Stimulated activated memory B cell treated with anti-CD40 and anti-IgM and Interleukin-4, amounts not matched to agents 10 μg/mL and 1 μg/mL and 100 μg/mL, for 72 hours (primary cell): ENCODE measurements at regions not wholly inside any gene's neighbourhood (a gene's known extent, or its start where the extent isn't known, plus 50 kb on each side); places are given as distances from the start of the nearest gene placed in this dataset.

Experiments used
- ATAC-seq: fragments of 150-1000 bp; cut with Tn5 transposase; 2 replicates; pipeline ENCODE4 v1.10.0; 2021
- H3K27ac Mint-ChIP-seq: one replicate; pipeline ENCODE4 v1.8.0; 2022; ENCODE audit warnings: mild to moderate bottlenecking, mixed read lengths
- H3K27me3 Mint-ChIP-seq: one replicate; pipeline ENCODE4 v1.8.0; 2022; ENCODE audit warnings: mixed read lengths
- H3K36me3 Mint-ChIP-seq: one replicate; pipeline ENCODE4 v1.8.0; 2022; ENCODE audit warnings: mixed read lengths
- H3K4me1 Mint-ChIP-seq: one replicate; pipeline ENCODE4 v1.8.0; 2022; ENCODE audit warnings: mixed read lengths
- H3K4me3 Mint-ChIP-seq: one replicate; pipeline ENCODE4 v1.8.0; 2022; ENCODE audit warnings: mild to moderate bottlenecking, moderate library complexity, mixed read lengths
- H3K9me3 Mint-ChIP-seq: one replicate; pipeline ENCODE4 v1.8.0; 2022; ENCODE audit warnings: mixed read lengths

DNA sequence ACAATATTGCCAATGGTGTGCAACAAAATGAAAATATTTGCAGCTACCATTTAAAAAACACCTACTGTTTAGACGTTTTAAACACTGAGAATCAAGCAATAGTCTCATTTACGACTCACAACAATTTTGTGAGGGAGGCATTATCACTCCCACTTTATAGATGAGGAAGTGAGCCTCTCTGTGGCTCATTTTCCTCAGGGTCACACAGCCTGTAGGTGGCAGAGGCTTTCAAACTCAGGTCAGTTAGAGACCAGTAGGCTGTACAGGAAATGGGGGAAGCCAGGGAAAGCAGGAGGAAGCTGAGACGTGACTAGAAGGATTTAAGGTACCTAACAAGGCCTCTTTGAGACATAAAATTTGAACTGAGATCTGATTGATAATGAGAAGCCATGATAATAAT lies 95.0 kb upstream of the ZNF521 start:
- Mint-ChIP-seq H3K9me3 (peaks cover 11% of the 10 kb centered on the region), H3K4me3 (no peak overlapping the region), H3K36me3 (no peaks in the 10 kb centered on the region), H3K27me3 (no peaks in the 10 kb centered on the region), H3K4me1 (no peaks in the 10 kb centered on the region), H3K27ac (no peak overlapping the region)
- ATAC-seq = no peak

- Mint-ChIP-seq H3K9me3 (peaks cover 3% of the 10 kb centered on the region), H3K27me3 (no peaks in the 10 kb centered on the region), H3K27ac (no peak overlapping the region), H3K4me3 (no peak overlapping the region), H3K4me1 (no peaks in the 10 kb centered on the region), H3K36me3 (no peaks in the 10 kb centered on the region)
- ATAC-seq = no peak
Observed at GRCh38 chr18:25445430-25445829, 93.5 kb upstream of the ZNF521 start.

GRCh38 chr18:25443776-25444175 lies 91.8 kb upstream of the ZNF521 start:
- no peak overlapping the region for H3K4me3 Mint-ChIP-seq
- H3K9me3 Mint-ChIP-seq = peaks cover 3% of the 10 kb centered on the region
- H3K27ac Mint-ChIP-seq = no peak overlapping the region
- no peaks in the 10 kb centered on the region for H3K27me3 Mint-ChIP-seq
- H3K4me1 Mint-ChIP-seq = no peaks in the 10 kb centered on the region
- no peak for ATAC-seq
- no peaks in the 10 kb centered on the region for H3K36me3 Mint-ChIP-seq

- Mint-ChIP-seq H3K36me3 (no peaks in the 10 kb centered on the region), H3K27ac (no peak overlapping the region), H3K4me1 (no peaks in the 10 kb centered on the region), H3K4me3 (no peak overlapping the region), H3K9me3 (no peaks in the 10 kb centered on the region), H3K27me3 (no peaks in the 10 kb centered on the region)
- ATAC-seq = no peak
Observed at GRCh38 chr18:25435149-25435782, 83.3 kb upstream of the ZNF521 start.

DNA sequence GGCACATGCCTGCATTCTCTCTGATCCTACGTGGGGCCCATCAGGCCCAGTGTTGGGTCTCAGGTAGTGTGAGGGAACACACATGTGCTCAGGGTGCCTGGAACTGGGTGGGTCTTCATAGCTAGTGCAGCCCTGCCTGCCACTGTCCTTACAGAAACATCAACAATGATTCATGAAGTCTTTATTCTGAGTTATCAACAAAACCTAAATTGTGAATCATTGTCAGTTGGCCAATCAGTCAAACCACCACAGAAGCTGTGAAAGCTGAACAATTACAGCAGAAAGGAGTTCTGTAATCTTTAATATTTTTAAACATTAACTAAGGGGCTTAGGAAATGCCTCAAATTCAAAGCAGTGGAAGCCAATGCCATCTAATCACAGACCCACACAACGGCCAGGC lies 82.8 kb upstream of the ZNF521 start:
- no peaks in the 10 kb centered on the region for H3K4me1 Mint-ChIP-seq
- ATAC-seq = peak; percentile 26
- no peaks in the 10 kb centered on the region for H3K9me3 Mint-ChIP-seq
- H3K27ac Mint-ChIP-seq = no peak overlapping the region
- H3K27me3 Mint-ChIP-seq = no peaks in the 10 kb centered on the region
- H3K36me3 Mint-ChIP-seq = no peaks in the 10 kb centered on the region
- no peak overlapping the region for H3K4me3 Mint-ChIP-seq

DNA sequence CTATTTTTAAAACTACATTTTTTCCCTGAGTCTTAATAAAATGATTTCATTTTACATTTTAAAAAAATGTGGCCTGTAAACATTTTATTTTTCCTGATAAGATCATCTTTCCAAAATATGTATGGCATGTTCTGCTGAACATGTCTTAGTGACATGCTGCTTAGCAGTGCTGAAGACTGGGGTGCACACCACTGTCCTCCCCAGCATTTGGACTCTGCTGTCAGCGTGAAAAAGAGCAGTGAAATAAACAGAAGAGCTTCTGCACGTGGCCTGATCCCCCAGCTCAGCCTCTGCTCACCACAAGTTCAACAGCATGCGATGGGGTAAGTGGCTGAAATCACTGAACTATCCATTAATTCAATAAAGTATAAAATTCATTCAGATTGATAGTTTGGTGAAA lies 81.6 kb upstream of the ZNF521 start:
- H3K27me3 Mint-ChIP-seq = no peaks in the 10 kb centered on the region

DNA sequence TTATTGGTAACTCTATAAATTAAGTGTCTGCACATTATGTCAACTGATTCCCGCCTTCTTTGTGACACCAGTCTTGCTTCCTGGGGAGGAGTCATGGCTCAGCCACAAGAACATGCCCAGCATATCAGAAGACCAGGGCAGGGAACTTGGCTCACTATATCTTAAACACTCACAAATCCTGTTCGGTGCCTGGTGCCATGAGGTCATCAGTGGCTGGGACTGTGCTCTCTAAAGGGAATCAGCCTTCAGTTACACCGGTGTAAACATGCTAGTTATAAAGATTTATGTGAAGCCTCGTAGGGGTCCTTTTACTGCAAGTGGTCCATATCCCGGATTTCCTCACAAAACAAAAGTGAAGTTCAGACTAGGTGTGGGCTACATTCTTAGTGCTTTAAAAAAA lies 73.1 kb upstream of the ZNF521 start:
- Mint-ChIP-seq H3K36me3 (no peaks in the 10 kb centered on the region), H3K27me3 (no peaks in the 10 kb centered on the region), H3K27ac (no peak overlapping the region), H3K4me1 (no peaks in the 10 kb centered on the region), H3K9me3 (peaks cover 3% of the 10 kb centered on the region), H3K4me3 (no peak overlapping the region)
- no peak for ATAC-seq

More for the DNA sequence above, 81.6 kb upstream of the ZNF521 start:
- Mint-ChIP-seq H3K9me3 (no peaks in the 10 kb centered on the region), H3K36me3 (no peaks in the 10 kb centered on the region), H3K4me1 (no peaks in the 10 kb centered on the region), H3K4me3 (no peak overlapping the region), H3K27ac (no peak overlapping the region)
- no peak for ATAC-seq

DNA sequence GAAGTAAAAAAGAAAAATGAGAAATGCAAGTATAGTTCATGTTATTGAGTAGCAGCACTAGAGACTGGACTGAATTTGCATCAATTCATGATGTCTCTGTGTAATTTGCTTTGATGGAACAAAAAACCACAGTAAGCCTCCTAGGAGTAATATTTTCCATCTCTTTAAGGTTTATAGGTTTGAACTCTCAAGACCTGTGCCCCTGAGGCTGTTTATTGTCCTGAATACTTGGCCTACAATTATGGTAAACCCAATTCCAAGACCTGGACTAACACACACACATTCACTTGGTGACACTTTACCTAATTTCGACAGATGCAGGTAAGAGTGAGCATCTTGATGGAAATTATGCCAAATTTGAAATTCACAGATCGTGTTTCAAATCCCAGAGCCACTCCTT lies 71.8 kb upstream of the ZNF521 start:
- Mint-ChIP-seq H3K4me3 (no peak overlapping the region), H3K4me1 (no peaks in the 10 kb centered on the region), H3K36me3 (no peaks in the 10 kb centered on the region), H3K9me3 (peaks cover 3% of the 10 kb centered on the region), H3K27ac (no peak overlapping the region), H3K27me3 (no peaks in the 10 kb centered on the region)
- no peak for ATAC-seq

DNA sequence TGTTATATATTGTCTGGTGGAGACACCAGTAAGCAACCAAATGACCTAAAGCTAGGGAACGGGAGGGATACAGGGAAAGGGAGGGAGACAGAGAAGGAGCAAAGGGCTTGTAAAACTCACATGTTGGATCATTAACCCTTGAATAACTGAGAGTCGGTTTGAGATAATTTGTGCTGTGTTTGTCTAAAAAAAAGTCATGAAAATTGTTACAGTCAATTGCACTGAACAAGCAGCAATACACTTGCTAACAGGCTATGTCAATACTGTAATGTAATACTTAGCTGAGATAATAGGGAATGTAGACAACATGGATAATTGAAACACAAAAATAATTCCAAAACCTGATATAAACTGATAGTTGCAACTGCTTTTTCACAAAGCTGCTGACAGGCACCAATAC lies 71.3 kb upstream of the ZNF521 start:
- Mint-ChIP-seq H3K27me3 (no peaks in the 10 kb centered on the region), H3K4me3 (no peak overlapping the region), H3K4me1 (no peaks in the 10 kb centered on the region), H3K36me3 (no peaks in the 10 kb centered on the region), H3K27ac (no peak overlapping the region), H3K9me3 (peaks cover 3% of the 10 kb centered on the region)
- ATAC-seq = no peak

DNA sequence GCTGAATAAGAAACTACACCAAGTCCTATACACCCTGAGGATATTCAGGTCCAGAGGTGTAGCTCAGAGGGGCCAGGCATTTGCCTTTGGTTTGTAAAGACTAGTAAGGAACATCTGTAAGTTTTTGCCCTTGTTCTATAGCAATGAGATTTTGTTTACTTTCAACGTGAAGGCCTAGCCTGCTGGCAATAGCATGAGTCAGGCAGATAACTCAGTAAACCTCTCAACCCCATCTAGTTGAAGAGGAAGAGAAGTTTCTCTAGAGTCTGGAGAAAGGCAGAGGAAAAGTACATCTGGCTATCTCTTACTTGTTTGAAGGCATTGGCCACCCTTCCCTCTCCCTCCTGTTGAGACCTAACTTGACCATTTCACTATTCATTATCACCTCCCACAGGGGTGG lies 70.3 kb upstream of the ZNF521 start:
- H3K4me1 Mint-ChIP-seq = no peaks in the 10 kb centered on the region
- H3K27me3 Mint-ChIP-seq = no peaks in the 10 kb centered on the region
- H3K27ac Mint-ChIP-seq = no peak overlapping the region
- no peak for ATAC-seq
- H3K4me3 Mint-ChIP-seq = no peak overlapping the region
- H3K9me3 Mint-ChIP-seq = peaks cover 3% of the 10 kb centered on the region
- H3K36me3 Mint-ChIP-seq = no peaks in the 10 kb centered on the region

- Mint-ChIP-seq H3K9me3 (no peaks in the 10 kb centered on the region), H3K4me3 (no peak overlapping the region), H3K4me1 (no peaks in the 10 kb centered on the region), H3K36me3 (no peaks in the 10 kb centered on the region), H3K27me3 (peaks cover 11% of the 10 kb centered on the region), H3K27ac (no peak overlapping the region)
- no peak for ATAC-seq
Observed at GRCh38 chr18:25420077-25420825, 68.3 kb upstream of the ZNF521 start.

DNA sequence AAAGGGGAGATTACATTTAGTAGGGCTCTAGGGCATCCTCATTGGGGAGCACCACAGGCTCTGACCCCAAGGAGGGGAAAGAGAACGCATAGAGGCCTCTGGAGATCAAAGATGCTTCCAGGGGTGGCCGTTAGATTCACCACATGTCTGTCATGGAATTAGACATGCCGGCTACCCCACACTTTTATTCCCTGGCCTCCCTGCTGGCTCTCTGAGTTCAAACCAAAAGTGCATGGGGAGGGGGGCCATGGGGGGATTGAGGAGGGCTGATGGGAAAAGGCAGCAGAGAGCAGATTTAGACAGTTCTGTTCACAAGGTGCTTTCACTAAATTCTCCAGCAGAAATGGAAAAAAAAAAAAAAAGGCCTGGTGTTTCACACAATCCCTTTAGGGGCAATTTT lies 64.4 kb upstream of the ZNF521 start:
- Mint-ChIP-seq H3K9me3 (no peaks in the 10 kb centered on the region), H3K27ac (no peak overlapping the region), H3K36me3 (no peaks in the 10 kb centered on the region), H3K4me3 (no peak overlapping the region), H3K27me3 (peaks cover 20% of the 10 kb centered on the region), H3K4me1 (no peaks in the 10 kb centered on the region)
- ATAC-seq = no peak

DNA sequence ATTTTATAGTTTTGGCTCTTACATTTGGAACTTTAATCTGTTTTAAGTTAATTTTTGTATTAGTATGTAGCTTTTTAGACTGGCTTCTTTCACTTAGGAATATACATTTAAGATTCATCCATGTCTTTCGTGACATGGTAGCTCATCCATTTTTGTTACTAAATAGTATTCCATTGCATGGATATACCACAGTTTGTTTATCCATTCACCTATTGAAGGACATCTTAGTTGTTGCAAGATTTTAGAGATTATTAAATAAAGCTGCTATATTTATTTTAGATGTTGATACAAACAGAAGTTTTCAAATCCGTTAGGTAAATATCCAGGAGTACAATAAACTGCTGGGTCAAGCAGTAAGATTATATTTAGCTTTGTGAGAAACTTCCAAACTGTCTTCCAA lies 58.0 kb upstream of the ZNF521 start:
- no peaks in the 10 kb centered on the region for H3K36me3 Mint-ChIP-seq
- no peak overlapping the region for H3K4me3 Mint-ChIP-seq
- ATAC-seq = no peak
- H3K4me1 Mint-ChIP-seq = no peaks in the 10 kb centered on the region
- H3K27ac Mint-ChIP-seq = no peak overlapping the region
- peaks cover 9% of the 10 kb centered on the region for H3K27me3 Mint-ChIP-seq
- H3K9me3 Mint-ChIP-seq = peaks cover 8% of the 10 kb centered on the region

DNA sequence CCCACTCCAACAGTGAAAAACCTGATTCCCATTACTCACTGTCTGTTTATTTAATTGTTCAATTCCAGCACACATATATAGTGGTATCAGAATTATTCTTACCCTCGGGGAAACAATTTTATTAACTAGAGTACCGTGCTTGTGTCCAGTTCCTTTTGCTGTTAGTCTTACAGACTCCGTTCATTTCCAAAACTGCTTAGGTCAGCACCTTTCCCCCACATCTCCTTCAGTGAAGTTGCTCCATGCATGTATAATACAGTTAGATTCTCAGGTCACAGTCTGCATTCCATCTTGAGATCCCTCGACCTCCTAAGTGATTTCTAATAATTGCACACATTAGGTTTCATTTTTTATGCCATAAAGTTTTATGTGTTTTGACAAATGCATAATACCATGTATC lies 56.3 kb upstream of the ZNF521 start:
- Mint-ChIP-seq H3K27ac (no peak overlapping the region), H3K9me3 (peaks cover 8% of the 10 kb centered on the region)

More for the DNA sequence above, 56.3 kb upstream of the ZNF521 start:
- Mint-ChIP-seq H3K27me3 (peaks cover 9% of the 10 kb centered on the region), H3K4me1 (no peaks in the 10 kb centered on the region), H3K4me3 (no peak overlapping the region), H3K36me3 (no peaks in the 10 kb centered on the region)
- no peak for ATAC-seq
